Uterus (tissue), 2 donors: ENCODE measurements at regions not wholly inside any gene's neighbourhood (a gene's known extent, or its start where the extent isn't known, plus 50 kb on each side); places are given as distances from the start of the nearest gene placed in this dataset.

Experiments
- POLR2A ChIP-seq, 2 donors: fragments of 450-650 bp; IDR thresholded peaks; one replicate each; pipeline ENCODE4 v1.6.1; 2016; ENCODE audit warnings: antibody characterized with exemption in 2 of 2, mild to moderate bottlenecking in 1 of 2, moderate library complexity in 1 of 2
- TF ChIP-seq, protein P1 (sequence below), 4 experiments: fragments of 200-600 bp in 2 of 4; fragments of 450-650 bp in 2 of 4; sonication (generic) in 2 of 4; IDR thresholded peaks; one replicate each; pipeline ENCODE4 v1.5.1; 2016 to 2019; ENCODE audit warnings: antibody characterized with exemption in 4 of 4, mild to moderate bottlenecking in 2 of 4, moderate library complexity in 1 of 4

- TF ChIP-seq, protein P1, sequence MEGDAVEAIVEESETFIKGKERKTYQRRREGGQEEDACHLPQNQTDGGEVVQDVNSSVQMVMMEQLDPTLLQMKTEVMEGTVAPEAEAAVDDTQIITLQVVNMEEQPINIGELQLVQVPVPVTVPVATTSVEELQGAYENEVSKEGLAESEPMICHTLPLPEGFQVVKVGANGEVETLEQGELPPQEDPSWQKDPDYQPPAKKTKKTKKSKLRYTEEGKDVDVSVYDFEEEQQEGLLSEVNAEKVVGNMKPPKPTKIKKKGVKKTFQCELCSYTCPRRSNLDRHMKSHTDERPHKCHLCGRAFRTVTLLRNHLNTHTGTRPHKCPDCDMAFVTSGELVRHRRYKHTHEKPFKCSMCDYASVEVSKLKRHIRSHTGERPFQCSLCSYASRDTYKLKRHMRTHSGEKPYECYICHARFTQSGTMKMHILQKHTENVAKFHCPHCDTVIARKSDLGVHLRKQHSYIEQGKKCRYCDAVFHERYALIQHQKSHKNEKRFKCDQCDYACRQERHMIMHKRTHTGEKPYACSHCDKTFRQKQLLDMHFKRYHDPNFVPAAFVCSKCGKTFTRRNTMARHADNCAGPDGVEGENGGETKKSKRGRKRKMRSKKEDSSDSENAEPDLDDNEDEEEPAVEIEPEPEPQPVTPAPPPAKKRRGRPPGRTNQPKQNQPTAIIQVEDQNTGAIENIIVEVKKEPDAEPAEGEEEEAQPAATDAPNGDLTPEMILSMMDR (IDR thresholded peaks at IDR 0.05): no peak
- TF ChIP-seq POLR2A (IDR thresholded peaks at IDR 0.05): no peak
Observed at GRCh38 chr4:59960143-59960542, 1240.0 kb upstream of the ADGRL3 start.
